SK-N-SH (cell line): ENCODE measurements at regions not wholly inside any gene's neighbourhood (a gene's known extent, or its start where the extent isn't known, plus 50 kb on each side); places are given as distances from the start of the nearest gene placed in this dataset.

Experiments
- CTCF ChIP-seq: fragments of 200-600 bp; sonication (generic); IDR thresholded peaks from 2 replicates; pipeline ENCODE4 v1.6.1; 2017; ENCODE audit warnings: antibody characterized with exemption, mild to moderate bottlenecking, moderate library complexity
- EP300 ChIP-seq, 2 experiments: IDR thresholded peaks; 2 replicates each; pipeline versions ENCODE4 v1.4.0 to v1.6.1; 2012; ENCODE audit warnings: borderline replicate concordance in 1 of 2, low read depth in 1 of 2, low read length in 1 of 2
- FOSL2 ChIP-seq: IDR thresholded peaks from 2 replicates; pipeline ENCODE4 v1.4.0; 2012; ENCODE audit warnings: low read depth, mild to moderate bottlenecking, moderate library complexity, borderline replicate concordance
- MXI1 ChIP-seq: IDR thresholded peaks from 2 replicates; pipeline ENCODE4 v1.6.1; 2012; ENCODE audit warnings: mild to moderate bottlenecking, low read depth, low read length, improper control_type of control experiment
- POLR2AphosphoS5 ChIP-seq: IDR thresholded peaks from 2 replicates; pipeline ENCODE4 v1.6.1; 2012; ENCODE audit warnings: low read depth, low read length
- RAD21 ChIP-seq: IDR thresholded peaks from 2 replicates; pipeline ENCODE4 v1.6.1; 2012; ENCODE audit warnings: mild to moderate bottlenecking, low read length
- RCOR1 ChIP-seq: fragments of 150-350 bp; IDR thresholded peaks from 2 replicates; pipeline ENCODE4 v1.6.1; 2017; ENCODE audit warnings: antibody characterized with exemption, low read length
- TAF1 ChIP-seq: IDR thresholded peaks from 2 replicates; pipeline ENCODE4 v1.6.1; 2012; ENCODE audit warnings: low read depth, mild to moderate bottlenecking, low read length, moderate library complexity, borderline replicate concordance
- TCF12 ChIP-seq: IDR thresholded peaks from 2 replicates; pipeline ENCODE4 v1.4.0; 2012
- USF1 ChIP-seq: IDR thresholded peaks from 2 replicates; pipeline ENCODE4 v1.4.0; 2012; ENCODE audit warnings: low read depth, borderline replicate concordance
- TF ChIP-seq, protein P1 (sequence below): IDR thresholded peaks from 2 replicates; pipeline ENCODE4 v1.4.0; 2012; ENCODE audit warnings: low read depth

GRCh38 chr22:47392729-47393128 lies 630.3 kb downstream of the TBC1D22A start:
- TF ChIP-seq RCOR1: no peak
- TF ChIP-seq CTCF: no peak
- TF ChIP-seq, protein P1, sequence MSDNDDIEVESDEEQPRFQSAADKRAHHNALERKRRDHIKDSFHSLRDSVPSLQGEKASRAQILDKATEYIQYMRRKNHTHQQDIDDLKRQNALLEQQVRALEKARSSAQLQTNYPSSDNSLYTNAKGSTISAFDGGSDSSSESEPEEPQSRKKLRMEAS: no peak
- TF ChIP-seq RAD21: no peak
- no peak for TF ChIP-seq MXI1
- TF ChIP-seq USF1: no peak
- TF ChIP-seq POLR2AphosphoS5: no peak
- no peak for TF ChIP-seq TAF1
- TF ChIP-seq FOSL2: no peak
- no peak for TF ChIP-seq EP300 (IDR thresholded peaks at IDR 0.05; ENCODE audit: borderline replicate concordance in 1 of 2, low read depth in 1 of 2, low read length in 1 of 2)
- no peak for TF ChIP-seq TCF12
